WERI-Rb-1 (cell line): ENCODE measurements at regions not wholly inside any gene's neighbourhood (a gene's known extent, or its start where the extent isn't known, plus 50 kb on each side); places are given as distances from the start of the nearest gene placed in this dataset.

ENCODE experiments used
- DNase-seq: peaks from one replicate; pipeline ENCODE4 v3.0.0-alpha.2; 2020
- H3K27ac ChIP-seq: fragments of 250-450 bp; sonication (Bioruptor Pico); 2 replicates; pipeline ENCODE4 v1.5.1; 2020; ENCODE audit warnings: mild to moderate bottlenecking, moderate library complexity
- H3K27me3 ChIP-seq: fragments of 250-450 bp; sonication (Bioruptor Pico); 2 replicates; pipeline ENCODE4 v1.5.1; 2021; ENCODE audit warnings: mild to moderate bottlenecking, low read depth, moderate library complexity; ENCODE audit not compliant: insufficient read depth, severe bottlenecking
- H3K36me3 ChIP-seq: fragments of 250-450 bp; sonication (Bioruptor Pico); 2 replicates; pipeline ENCODE4 v1.5.1; 2020; ENCODE audit warnings: mild to moderate bottlenecking, moderate library complexity
- H3K4me3 ChIP-seq: 2 replicates; pipeline ENCODE4 v1.5.1; 2011; ENCODE audit warnings: low read depth, mild to moderate bottlenecking, control low read depth, low read length
- H3K9me3 ChIP-seq: fragments of 250-450 bp; sonication (Bioruptor Pico); 2 replicates; pipeline ENCODE4 v1.5.1; 2021; ENCODE audit warnings: mild to moderate bottlenecking, moderate library complexity; ENCODE audit not compliant: severe bottlenecking
- TF ChIP-seq, protein P1 (sequence below): IDR thresholded peaks from 2 replicates; pipeline ENCODE4 v1.5.1; 2011; ENCODE audit warnings: low read depth, mild to moderate bottlenecking, control low read depth, inconsistent platforms, low read length

DNA sequence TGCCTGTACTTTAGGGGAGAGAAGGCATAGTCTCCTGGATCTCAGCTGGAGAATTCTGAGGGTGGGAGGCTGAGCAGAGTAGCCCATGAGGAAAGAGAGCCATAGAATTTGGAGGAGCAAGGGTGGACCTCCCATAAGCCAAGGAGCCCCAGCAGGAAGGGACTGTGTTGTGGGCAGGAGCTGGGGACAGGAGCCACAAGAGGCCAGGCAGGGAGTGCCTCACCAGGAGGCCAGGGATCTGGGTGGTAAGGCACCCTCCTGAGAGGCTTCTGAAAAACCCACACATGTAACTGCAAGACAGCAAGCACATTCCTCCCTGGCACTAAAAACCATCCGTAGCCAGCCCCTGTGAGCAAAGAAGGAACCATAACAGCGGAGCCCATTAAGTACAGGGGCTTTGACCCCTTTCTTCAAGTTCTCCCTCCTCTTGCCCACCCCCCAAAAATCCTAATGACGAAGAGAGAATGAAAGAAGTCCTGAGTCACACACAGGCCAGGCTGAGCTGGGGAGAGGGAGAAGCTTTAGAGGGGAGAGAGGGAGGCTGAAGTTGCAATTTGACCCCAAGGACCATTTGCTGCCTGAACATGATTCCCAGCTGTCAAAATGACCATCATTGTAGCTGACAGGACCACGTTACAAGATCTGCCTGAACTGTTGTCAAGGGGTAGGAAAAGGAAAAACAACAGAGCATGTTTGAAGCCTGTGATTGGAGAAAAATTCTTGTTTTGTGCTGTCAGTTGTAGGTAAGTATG, 82.6 kb downstream of the TRIM42 start:
- H3K27me3 ChIP-seq = no peaks in the 10 kb centered on the region

DNA sequence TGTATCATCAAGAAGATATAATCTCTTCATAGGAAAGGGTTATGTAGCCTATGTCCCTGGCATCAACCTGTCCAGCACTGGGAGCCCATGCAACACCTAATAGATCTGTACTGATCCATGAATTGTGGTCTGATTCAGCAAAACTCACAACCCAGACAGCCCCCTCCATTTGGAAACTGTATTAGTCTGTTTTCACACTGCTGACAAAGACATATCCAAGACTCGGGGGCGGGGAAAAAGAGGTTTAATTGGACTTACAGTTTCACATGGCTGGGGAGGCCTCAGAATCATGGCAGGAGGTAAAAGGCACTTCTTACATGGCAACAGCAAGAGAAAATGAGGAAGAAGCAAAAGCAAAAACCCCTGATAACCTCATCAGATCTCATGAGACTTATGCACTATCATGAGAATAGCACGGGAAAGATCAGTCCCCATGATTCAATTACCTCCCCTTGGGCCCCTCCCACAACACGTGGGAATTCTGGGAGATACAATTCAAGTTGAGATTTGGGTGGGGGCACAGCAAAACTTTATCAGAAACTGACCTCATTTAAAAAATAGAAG, 83.3 kb downstream of the TRIM42 start:
- no peak overlapping the region for H3K27ac ChIP-seq
- DNase-seq = no peak
- H3K36me3 ChIP-seq = no peaks in the 10 kb centered on the region
- TF ChIP-seq, protein P1, sequence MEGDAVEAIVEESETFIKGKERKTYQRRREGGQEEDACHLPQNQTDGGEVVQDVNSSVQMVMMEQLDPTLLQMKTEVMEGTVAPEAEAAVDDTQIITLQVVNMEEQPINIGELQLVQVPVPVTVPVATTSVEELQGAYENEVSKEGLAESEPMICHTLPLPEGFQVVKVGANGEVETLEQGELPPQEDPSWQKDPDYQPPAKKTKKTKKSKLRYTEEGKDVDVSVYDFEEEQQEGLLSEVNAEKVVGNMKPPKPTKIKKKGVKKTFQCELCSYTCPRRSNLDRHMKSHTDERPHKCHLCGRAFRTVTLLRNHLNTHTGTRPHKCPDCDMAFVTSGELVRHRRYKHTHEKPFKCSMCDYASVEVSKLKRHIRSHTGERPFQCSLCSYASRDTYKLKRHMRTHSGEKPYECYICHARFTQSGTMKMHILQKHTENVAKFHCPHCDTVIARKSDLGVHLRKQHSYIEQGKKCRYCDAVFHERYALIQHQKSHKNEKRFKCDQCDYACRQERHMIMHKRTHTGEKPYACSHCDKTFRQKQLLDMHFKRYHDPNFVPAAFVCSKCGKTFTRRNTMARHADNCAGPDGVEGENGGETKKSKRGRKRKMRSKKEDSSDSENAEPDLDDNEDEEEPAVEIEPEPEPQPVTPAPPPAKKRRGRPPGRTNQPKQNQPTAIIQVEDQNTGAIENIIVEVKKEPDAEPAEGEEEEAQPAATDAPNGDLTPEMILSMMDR = no peak
- no peaks in the 10 kb centered on the region for H3K9me3 ChIP-seq
- no peaks in the 10 kb centered on the region for H3K27me3 ChIP-seq
- no peak overlapping the region for H3K4me3 ChIP-seq

More for the DNA sequence above, 82.6 kb downstream of the TRIM42 start:
- H3K27ac ChIP-seq = no peak overlapping the region
- TF ChIP-seq, protein P1 = no peak
- H3K4me3 ChIP-seq = no peak overlapping the region
- no peaks in the 10 kb centered on the region for H3K36me3 ChIP-seq
- H3K9me3 ChIP-seq = no peaks in the 10 kb centered on the region
- no peak for DNase-seq

DNA sequence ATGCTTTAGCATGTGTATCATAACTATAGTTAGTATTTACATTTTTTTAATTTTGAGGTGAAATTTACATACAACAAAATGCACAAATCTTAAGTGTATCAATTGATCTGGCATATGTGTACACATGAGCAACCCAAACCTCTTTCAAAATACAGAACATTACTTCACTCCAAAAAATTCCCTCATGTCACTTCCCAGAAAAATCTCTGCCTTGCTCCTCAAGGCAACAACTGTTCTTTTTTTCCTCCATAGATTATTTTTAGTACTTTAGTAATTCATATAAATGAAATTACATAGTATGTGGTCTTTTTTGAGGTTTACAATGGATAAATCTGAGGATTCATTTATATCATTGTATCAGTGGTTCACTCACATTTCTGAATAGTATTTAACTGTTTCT, 84.9 kb downstream of the TRIM42 start:
- Histone ChIP-seq H3K27ac (no peak overlapping the region), H3K27me3 (no peaks in the 10 kb centered on the region), H3K36me3 (no peaks in the 10 kb centered on the region), H3K4me3 (no peak overlapping the region), H3K9me3 (no peaks in the 10 kb centered on the region)
- no peak for DNase-seq
- TF ChIP-seq, protein P1 = no peak

DNA sequence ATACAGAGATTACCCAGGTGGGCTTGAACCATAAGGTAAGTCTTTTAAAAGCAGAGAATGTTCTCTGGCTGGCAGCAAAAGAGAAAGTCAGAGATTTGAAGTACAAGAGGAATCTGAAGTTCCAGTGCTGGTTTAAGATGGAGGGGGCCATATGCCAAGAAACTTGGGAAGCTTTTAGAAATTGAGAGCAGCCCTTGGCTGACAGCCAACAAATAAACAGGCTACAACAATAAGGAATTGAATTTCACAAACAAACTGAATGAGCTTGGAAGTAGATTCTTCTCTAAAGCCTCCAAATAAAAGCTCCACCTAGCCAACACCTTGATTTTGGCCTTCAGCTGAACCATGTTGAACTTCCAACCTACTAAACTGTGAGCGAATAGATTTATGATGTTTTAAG, 85.7 kb downstream of the TRIM42 start:
- Histone ChIP-seq H3K9me3 (no peaks in the 10 kb centered on the region), H3K4me3 (no peak overlapping the region), H3K36me3 (no peaks in the 10 kb centered on the region), H3K27me3 (no peaks in the 10 kb centered on the region), H3K27ac (no peak overlapping the region)
- TF ChIP-seq, protein P1 = no peak
- DNase-seq = no peak

DNA sequence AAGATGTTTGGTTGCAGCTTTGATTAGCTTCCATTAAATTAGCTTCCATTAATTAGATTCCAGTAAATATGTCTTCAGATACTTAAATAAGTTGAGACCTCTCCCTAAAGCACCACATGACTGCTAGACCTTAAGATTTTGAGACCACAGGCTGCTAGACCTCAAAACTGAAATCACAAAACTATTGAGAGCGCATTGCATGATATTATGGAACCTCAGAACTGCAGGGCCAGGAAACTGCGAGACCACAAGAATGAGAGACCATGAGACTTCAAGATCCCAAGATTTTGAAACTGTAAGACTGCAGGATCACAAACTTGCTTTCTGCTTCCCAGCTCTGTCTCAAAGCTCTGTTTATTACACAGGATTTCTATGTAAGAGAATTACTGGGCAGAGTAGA, 87.4 kb downstream of the TRIM42 start:
- TF ChIP-seq, protein P1 = no peak
- H3K27me3 ChIP-seq = no peaks in the 10 kb centered on the region
- no peak for DNase-seq
- H3K4me3 ChIP-seq = no peak overlapping the region
- H3K27ac ChIP-seq = no peak overlapping the region
- H3K9me3 ChIP-seq = no peaks in the 10 kb centered on the region
- H3K36me3 ChIP-seq = no peaks in the 10 kb centered on the region
